WTC11 (cell line): ENCODE measurements at regions not wholly inside any gene's neighbourhood (a gene's known extent, or its start where the extent isn't known, plus 50 kb on each side); places are given as distances from the start of the nearest gene placed in this dataset.

Experiments used
- ATAC-seq: fragments of 200-7000 bp; cut with Tn5 transposase; 2 replicates; pipeline ENCODE4 v1.10.0; 2021; ENCODE audit warnings: mild to moderate bottlenecking, moderate library complexity
- CTCF ChIA-PET: fragments of 300-600 bp; sonication (Branson Sonifier 250); formaldehyde crosslinking; loops from one replicate; lab custom pipeline; 2021; ENCODE audit warnings: antibody characterized with exemption; lab: Charles Lee
- POLR2A ChIA-PET: fragments of 350-600 bp; sonication (Branson Sonifier 250); formaldehyde crosslinking; loops from one replicate; lab custom pipeline; 2021; ENCODE audit warnings: antibody characterized with exemption; lab: Charles Lee
- DNase-seq: peaks from one replicate; pipeline ENCODE4 v3.0.0; 2021; ENCODE audit warnings: low spot score
- H3K27ac Mint-ChIP-seq: 2 replicates; pipeline ENCODE4 v1.8.0; 2021; ENCODE audit warnings: mixed read lengths
- H3K27me3 Mint-ChIP-seq: 2 replicates; pipeline ENCODE4 v1.8.0; 2021; ENCODE audit warnings: low read depth, mild to moderate bottlenecking, moderate library complexity, mixed read lengths
- H3K36me3 Mint-ChIP-seq: 2 replicates; pipeline ENCODE4 v1.8.0; 2021; ENCODE audit warnings: mixed read lengths
- H3K4me1 Mint-ChIP-seq: 2 replicates; pipeline ENCODE4 v1.8.0; 2022; ENCODE audit warnings: mixed read lengths
- H3K4me3 Mint-ChIP-seq: 2 replicates; pipeline ENCODE4 v1.8.0; 2021; ENCODE audit warnings: mild to moderate bottlenecking, moderate library complexity, mixed read lengths
- H3K9me3 Mint-ChIP-seq: 2 replicates; pipeline ENCODE4 v1.8.0; 2021; ENCODE audit warnings: mixed read lengths
- AFF4 ChIP-seq: sonication (generic); formaldehyde crosslinking; IDR thresholded peaks from 2 replicates; pipeline ENCODE4 v1.8.1; 2023; ENCODE audit warnings: mild to moderate bottlenecking, missing genetic modification reagents, borderline replicate concordance
- ATF1 ChIP-seq: sonication (generic); formaldehyde crosslinking; IDR thresholded peaks from 2 replicates; pipeline ENCODE4 v1.8.1; 2023; ENCODE audit warnings: mild to moderate bottlenecking, moderate library complexity, missing genetic modification reagents
- ATF2 ChIP-seq: sonication (generic); formaldehyde crosslinking; IDR thresholded peaks from 2 replicates; pipeline ENCODE4 v1.8.1; 2022; ENCODE audit warnings: low read depth, missing genetic modification reagents, borderline replicate concordance
- E2F4 ChIP-seq: sonication (generic); formaldehyde crosslinking; IDR thresholded peaks from 2 replicates; pipeline ENCODE4 v1.8.1; 2022; ENCODE audit warnings: low read depth, mild to moderate bottlenecking, moderate library complexity, missing genetic modification reagents, borderline replicate concordance
- FOXK1 ChIP-seq: sonication (generic); formaldehyde crosslinking; IDR thresholded peaks from 2 replicates; pipeline ENCODE4 v1.8.0; 2022; ENCODE audit warnings: mild to moderate bottlenecking, moderate library complexity, missing genetic modification reagents
- FOXP1 ChIP-seq: sonication (generic); formaldehyde crosslinking; IDR thresholded peaks from 2 replicates; pipeline ENCODE4 v1.8.0; 2022; ENCODE audit warnings: missing genetic modification reagents, mild to moderate bottlenecking, moderate library complexity, borderline replicate concordance
- GABPB1 ChIP-seq: sonication (generic); formaldehyde crosslinking; IDR thresholded peaks from 2 replicates; pipeline ENCODE4 v1.8.1; 2023; ENCODE audit warnings: mild to moderate bottlenecking, missing genetic modification reagents
- HMGXB4 ChIP-seq: sonication (generic); formaldehyde crosslinking; IDR thresholded peaks from 2 replicates; pipeline ENCODE4 v1.8.1; 2023; ENCODE audit warnings: mild to moderate bottlenecking, moderate library complexity, missing genetic modification reagents
- JAZF1 ChIP-seq: fragments of 250-450 bp; sonication (Bioruptor Pico); IDR thresholded peaks from 2 replicates; pipeline ENCODE4 v1.9.0; 2021; ENCODE audit warnings: moderate library complexity, mild to moderate bottlenecking, inconsistent platforms
- MYBL2 ChIP-seq: sonication (generic); formaldehyde crosslinking; IDR thresholded peaks from 2 replicates; pipeline ENCODE4 v1.8.1; 2023; ENCODE audit warnings: mild to moderate bottlenecking, moderate library complexity, missing genetic modification reagents
- SP1 ChIP-seq: sonication (generic); formaldehyde crosslinking; conservative IDR thresholded peaks from 2 replicates; pipeline ENCODE4 v1.8.1; 2022; ENCODE audit warnings: missing genetic modification reagents
- ZNF121 ChIP-seq: sonication (generic); formaldehyde crosslinking; IDR thresholded peaks from 2 replicates; pipeline ENCODE4 v1.8.0; 2023; ENCODE audit warnings: missing genetic modification reagents
- ZNF232 ChIP-seq: sonication (generic); formaldehyde crosslinking; IDR thresholded peaks from 2 replicates; pipeline ENCODE4 v1.8.0; 2022; ENCODE audit warnings: mild to moderate bottlenecking, missing genetic modification reagents
- ZNF423 ChIP-seq: fragments of 250-450 bp; sonication (Bioruptor Pico); IDR thresholded peaks from 2 replicates; pipeline ENCODE4 v2.1.2; 2022; ENCODE audit warnings: mild to moderate bottlenecking, moderate library complexity
- TF ChIP-seq, protein P1 (sequence below): sonication (generic); formaldehyde crosslinking; IDR thresholded peaks from 2 replicates; pipeline ENCODE4 v1.8.0; 2022; ENCODE audit warnings: mild to moderate bottlenecking, missing genetic modification reagents
- TF ChIP-seq, protein P2 (sequence below): sonication (generic); formaldehyde crosslinking; IDR thresholded peaks from 2 replicates; pipeline ENCODE4 v1.8.1; 2022; ENCODE audit warnings: mild to moderate bottlenecking, moderate library complexity, missing genetic modification reagents

DNA sequence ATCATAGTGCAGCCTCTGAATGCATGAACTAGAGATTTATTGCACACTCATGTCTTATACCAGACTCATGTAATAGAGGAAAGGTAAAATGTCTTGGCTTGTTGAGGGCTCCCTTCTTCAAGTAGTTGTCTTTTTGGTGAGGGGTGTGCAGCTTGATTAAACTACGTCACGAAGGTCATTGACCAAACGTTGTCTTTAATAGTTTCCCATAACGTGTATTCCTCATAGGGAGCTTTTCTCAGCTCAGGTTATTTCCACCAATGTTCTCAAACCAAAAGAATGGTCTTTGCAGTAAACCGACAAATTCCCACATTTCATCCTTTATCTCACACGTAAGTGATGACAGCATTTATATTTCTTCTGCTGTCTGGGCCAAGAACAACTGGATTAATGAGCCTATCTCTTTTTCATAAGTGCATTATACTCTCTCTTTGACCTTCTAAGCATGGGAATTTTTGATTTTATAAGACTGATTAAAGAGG is 547.7 kb upstream of the ZEB2 start (continued):
- TF ChIP-seq, protein P1, sequence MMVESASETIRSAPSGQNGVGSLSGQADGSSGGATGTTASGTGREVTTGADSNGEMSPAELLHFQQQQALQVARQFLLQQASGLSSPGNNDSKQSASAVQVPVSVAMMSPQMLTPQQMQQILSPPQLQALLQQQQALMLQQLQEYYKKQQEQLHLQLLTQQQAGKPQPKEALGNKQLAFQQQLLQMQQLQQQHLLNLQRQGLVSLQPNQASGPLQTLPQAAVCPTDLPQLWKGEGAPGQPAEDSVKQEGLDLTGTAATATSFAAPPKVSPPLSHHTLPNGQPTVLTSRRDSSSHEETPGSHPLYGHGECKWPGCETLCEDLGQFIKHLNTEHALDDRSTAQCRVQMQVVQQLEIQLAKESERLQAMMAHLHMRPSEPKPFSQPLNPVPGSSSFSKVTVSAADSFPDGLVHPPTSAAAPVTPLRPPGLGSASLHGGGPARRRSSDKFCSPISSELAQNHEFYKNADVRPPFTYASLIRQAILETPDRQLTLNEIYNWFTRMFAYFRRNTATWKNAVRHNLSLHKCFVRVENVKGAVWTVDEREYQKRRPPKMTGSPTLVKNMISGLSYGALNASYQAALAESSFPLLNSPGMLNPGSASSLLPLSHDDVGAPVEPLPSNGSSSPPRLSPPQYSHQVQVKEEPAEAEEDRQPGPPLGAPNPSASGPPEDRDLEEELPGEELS (CRISPR knock-in tag) = no peak
- TF ChIP-seq FOXK1 (CRISPR knock-in tag) (no peak), HMGXB4 (no peak), GABPB1 (CRISPR knock-in tag) (no peak), ZNF423 (CRISPR knock-in tag) (no peak), AFF4 (CRISPR knock-in tag) (no peak), E2F4 (CRISPR knock-in tag) (no peak)

- POLR2A ChIA-PET = no interaction called here
- Mint-ChIP-seq H3K4me1 (peaks cover 15% of the 10 kb centered on the region), H3K27ac (no peak overlapping the region), H3K27me3 (no peaks in the 10 kb centered on the region), H3K36me3 (peaks cover 9% of the 10 kb centered on the region), H3K9me3 (peaks cover 23% of the 10 kb centered on the region), H3K4me3 (no peak overlapping the region)
- no peak for TF ChIP-seq MYBL2
- TF ChIP-seq SP1 (CRISPR knock-in tag) = no peak
- TF ChIP-seq ATF2 (CRISPR knock-in tag) = no peak
- TF ChIP-seq ATF1 (CRISPR knock-in tag) = no peak
- TF ChIP-seq FOXP1 = no peak
- DNase-seq (no peak), ATAC-seq (no peak)
- CTCF ChIA-PET = no interaction called here
Measured at GRCh38 chr2:145066856-145067548, 547.1 kb upstream of the ZEB2 start.

DNA sequence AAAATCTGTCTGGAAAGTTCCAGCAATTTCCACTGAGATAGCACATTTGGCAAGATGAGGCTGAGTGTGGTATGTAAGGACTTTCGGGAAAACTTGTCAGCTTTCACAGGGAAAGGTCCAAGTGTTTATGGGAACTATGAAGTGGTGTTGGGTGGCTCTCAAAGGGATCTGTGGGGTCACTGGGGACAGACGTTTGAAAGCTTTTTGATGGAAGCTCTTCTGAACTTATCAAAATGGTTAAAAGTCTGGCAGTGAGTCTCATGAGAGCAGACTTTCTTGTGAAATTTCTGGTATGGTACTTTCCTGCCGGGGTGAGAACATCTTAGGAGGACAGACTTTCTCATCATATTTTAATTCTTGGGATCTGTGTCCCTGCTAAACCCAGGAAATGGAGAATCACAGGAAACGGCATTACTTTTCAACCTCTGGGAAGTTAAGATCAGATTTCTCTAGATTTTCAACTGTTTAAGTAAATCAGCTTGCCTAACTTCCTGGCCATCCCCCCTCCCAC is 546.3 kb upstream of the ZEB2 start:
- H3K4me1 Mint-ChIP-seq = peaks cover 15% of the 10 kb centered on the region
- ATAC-seq (no peak), DNase-seq (no peak)
- peaks cover 18% of the 10 kb centered on the region for H3K9me3 Mint-ChIP-seq
- H3K36me3 Mint-ChIP-seq = peaks cover 9% of the 10 kb centered on the region
- CTCF ChIA-PET = no interaction called here
- no peaks in the 10 kb centered on the region for H3K27me3 Mint-ChIP-seq
- H3K4me3 Mint-ChIP-seq = no peak overlapping the region
- POLR2A ChIA-PET = no interaction called here
- H3K27ac Mint-ChIP-seq = no peak overlapping the region
- TF ChIP-seq, protein P2, sequence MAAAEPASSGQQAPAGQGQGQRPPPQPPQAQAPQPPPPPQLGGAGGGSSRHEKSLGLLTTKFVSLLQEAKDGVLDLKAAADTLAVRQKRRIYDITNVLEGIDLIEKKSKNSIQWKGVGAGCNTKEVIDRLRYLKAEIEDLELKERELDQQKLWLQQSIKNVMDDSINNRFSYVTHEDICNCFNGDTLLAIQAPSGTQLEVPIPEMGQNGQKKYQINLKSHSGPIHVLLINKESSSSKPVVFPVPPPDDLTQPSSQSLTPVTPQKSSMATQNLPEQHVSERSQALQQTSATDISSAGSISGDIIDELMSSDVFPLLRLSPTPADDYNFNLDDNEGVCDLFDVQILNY = no peak
- no peak for TF ChIP-seq JAZF1 (CRISPR knock-in tag)
- no peak for TF ChIP-seq ZNF232
- TF ChIP-seq ZNF121 (CRISPR knock-in tag) = no peak
- TF ChIP-seq AFF4 (CRISPR knock-in tag) = no peak
